ENCODE measurements at regions not wholly inside any gene's neighbourhood (a gene's known extent, or its start where the extent isn't known, plus 50 kb on each side); places are given as distances from the start of the nearest gene placed in this dataset.

- TF ChIP-seq, protein P1, sequence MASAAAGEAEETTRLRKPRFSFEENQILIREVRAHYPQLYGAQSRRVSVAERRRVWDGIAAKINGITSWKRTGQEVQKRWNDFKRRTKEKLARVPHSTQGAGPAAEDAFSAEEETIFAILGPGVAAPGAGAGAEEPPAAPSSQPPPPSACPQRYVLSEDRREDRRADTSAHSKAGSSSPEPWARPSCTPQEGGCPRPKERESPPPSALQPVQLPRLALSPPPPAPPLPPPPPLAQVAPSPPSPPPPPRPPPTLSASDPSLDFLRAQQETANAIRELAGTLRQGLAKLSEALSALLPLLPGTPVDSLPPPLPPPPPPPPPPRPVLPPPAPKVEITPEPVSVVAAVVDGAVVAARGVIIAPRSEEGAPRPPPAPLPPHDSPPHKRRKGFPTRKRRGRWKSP (CRISPR knock-in tag; IDR thresholded peaks at IDR 0.05): no peak
- TF ChIP-seq ZSCAN9 (CRISPR knock-in tag; IDR thresholded peaks at IDR 0.05; ENCODE audit: borderline replicate concordance) (no peak), ATRX (CRISPR knock-in tag; IDR thresholded peaks at IDR 0.05; ENCODE audit: borderline replicate concordance) (no peak), PAXIP1 (CRISPR knock-in tag; conservative IDR thresholded peaks at IDR 0.05) (no peak), MAFK (conservative IDR thresholded peaks at IDR 0.05 in 1 of 2, IDR thresholded peaks at IDR 0.05 in 1 of 2; ENCODE audit: low read length in 2 of 2) (no peak), TCF7 (IDR thresholded peaks at IDR 0.05; ENCODE audit: low read depth) (no peak), ZNF788 (CRISPR knock-in tag; IDR thresholded peaks at IDR 0.05; ENCODE audit: borderline replicate concordance) (no peak)
- TF ChIP-seq, protein P2, sequence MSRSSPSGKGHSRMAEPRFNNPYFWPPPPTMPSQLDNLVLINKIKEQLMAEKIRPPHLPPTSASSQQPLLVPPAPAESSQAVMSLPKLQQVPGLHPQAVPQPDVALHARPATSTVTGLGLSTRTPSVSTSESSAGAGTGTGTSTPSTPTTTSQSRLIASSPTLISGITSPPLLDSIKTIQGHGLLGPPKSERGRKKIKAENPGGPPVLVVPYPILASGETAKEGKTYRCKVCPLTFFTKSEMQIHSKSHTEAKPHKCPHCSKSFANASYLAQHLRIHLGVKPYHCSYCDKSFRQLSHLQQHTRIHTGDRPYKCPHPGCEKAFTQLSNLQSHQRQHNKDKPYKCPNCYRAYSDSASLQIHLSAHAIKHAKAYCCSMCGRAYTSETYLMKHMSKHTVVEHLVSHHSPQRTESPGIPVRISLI (CRISPR knock-in tag; IDR thresholded peaks at IDR 0.05; ENCODE audit: borderline replicate concordance): no peak
Observed at GRCh38 chr11:112579282-112579681, 318.6 kb upstream of the PLET1 start (continued).

All from HepG2 (cell line).